ENCODE measurements at regions not wholly inside any gene's neighbourhood (a gene's known extent, or its start where the extent isn't known, plus 50 kb on each side); places are given as distances from the start of the nearest gene placed in this dataset.
"Not testable (repeated sequence)": the region's sequence is repeated elsewhere in the genome, so short reads cannot be mapped to it uniquely, and the experiment has no call there.

- no peak for DNase-seq (ENCODE audit: low read depth in 2 of 2)
Measured at GRCh38 chr15:35992791-35993190, 446.8 kb upstream of the DPH6 start.

DNA sequence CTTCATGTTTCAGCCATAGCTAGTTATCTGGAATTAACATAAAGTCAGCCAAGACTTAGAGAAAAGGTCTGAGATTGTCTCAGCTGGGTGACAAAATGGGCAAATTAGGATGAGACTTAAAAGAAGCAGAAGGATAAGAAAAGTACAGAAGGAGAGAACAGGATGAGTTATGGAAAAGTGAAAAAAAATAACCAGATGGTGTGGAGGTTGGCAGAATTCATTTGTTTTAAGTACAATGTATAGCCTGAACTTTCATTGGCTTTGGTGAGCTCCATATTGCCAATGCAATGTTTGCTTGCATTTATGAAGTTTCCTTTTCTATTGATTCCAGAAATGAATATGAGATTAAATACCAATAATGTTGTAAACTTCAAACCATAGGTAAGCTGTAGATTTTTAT is 447.2 kb upstream of the DPH6 start:
- DNase-seq (ENCODE audit: low read depth in 2 of 2), result no peak

DNA sequence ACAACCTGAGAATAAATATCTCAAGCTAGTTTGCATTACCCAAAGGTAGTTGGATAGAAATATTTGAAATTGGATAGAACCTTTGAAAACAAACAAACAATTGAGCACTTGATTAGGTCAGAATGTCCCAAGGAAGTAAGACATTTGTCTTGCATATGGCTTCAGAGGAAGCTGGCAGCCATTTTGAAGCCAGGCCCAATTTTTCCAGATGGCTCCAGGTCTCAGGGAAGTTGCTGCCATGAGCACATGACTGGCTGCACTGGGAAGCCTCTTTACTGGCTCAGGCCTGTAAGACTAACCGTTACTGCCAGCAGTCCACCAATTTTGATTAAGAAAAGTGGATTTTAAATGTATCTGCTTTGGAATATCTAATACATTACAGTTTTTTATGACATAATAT is 448.9 kb upstream of the DPH6 start:
- no peak for DNase-seq (ENCODE audit: low read depth in 2 of 2)

- DNase-seq (ENCODE audit: low read depth in 2 of 2), result no peak
Measured at GRCh38 chr15:35998663-35999602, 453.0 kb upstream of the DPH6 start.

DNA sequence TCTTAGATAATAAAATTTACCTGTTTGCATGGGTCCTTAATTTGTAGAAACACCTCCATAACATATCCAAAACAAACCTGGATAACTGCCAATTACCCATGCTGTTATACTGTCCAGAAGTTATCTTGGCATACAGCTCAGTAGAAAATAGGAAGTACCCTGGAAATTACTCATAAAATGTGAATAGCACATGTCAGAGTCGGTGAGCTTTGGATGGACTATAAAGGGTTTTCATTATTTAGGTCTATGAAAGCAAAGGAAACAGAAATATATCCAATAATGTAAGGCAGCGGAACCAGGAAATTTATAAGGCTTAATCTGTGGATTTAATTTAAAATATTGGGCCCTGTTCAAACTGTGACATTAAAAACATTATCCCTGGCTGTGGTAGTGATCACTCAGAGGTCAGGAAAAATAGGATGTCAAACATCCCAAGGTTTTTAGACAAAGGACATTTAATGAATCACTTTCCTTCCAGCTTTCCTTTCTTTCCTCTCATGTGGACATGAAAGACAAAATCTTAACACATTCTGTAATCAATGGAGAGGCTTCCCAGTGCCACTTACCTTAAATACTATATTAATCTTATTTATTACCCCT is 459.0 kb upstream of the DPH6 start:
- DNase-seq (ENCODE audit: low read depth in 2 of 2), result no peak

GRCh38 chr15:36005542-36005941 is 459.6 kb upstream of the DPH6 start:
- no peak for DNase-seq (ENCODE audit: low read depth in 2 of 2)

DNA sequence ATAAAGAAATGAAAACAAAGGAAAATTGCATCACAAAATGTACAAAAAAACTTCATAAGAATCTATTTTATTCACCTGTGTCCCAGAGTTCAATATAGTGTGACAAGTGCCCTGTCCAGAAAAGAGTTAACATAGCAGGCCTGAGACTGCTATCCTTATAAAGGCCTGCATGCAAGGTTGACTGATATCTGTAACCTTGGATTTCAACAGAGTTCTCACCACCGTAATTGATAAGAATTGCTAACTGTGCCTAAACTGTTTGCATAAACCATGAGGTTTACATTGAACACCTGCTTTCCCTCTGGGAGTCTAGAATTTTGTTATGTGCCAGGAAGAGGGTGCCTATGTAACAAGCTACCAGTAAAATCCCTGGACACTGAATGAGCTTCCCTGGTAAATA is 461.7 kb upstream of the DPH6 start:
- no peak for DNase-seq (ENCODE audit: low read depth in 2 of 2)

GRCh38 chr15:36008719-36009118 is 462.8 kb upstream of the DPH6 start:
- no peak for DNase-seq (ENCODE audit: low read depth in 2 of 2)

DNA sequence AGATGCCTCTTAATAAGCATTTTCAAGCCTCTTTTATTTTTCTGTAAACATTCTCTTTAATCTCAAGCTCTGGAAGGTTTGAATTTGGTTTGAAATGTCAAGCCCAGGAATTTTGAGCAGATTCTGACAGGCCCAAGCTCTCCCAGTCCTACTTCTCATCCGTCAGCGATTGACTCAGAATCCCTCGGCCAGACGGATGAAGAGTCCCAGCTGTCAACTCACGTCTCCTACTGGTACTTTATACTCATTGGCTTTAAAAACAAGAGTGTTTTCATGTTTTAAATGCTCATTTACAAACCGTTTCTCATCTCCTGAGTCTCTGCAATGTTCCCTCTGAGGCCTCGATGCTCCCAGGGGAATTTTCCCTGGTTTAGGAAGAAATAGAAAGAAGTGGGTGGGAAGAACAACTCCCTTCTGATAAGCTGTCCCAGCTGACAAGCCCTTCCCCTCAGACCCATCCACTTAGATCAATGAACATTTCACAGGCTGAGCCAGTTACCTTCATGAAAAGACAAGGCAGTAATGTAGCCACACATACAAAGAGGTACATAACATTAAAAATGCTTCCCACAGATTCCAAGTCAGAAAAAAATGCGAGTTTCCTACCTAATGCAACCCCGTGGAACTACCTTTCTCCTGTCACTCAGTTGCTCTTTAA is 478.2 kb upstream of the DPH6 start:
- no peak for DNase-seq (ENCODE audit: low read depth in 2 of 2)

GRCh38 chr15:36026627-36027283 is 480.8 kb upstream of the DPH6 start:
- no peak for DNase-seq (ENCODE audit: low read depth in 2 of 2)

- DNase-seq (ENCODE audit: low read depth in 2 of 2), result no peak
Measured at GRCh38 chr15:36029606-36030210, 483.7 kb upstream of the DPH6 start.

DNA sequence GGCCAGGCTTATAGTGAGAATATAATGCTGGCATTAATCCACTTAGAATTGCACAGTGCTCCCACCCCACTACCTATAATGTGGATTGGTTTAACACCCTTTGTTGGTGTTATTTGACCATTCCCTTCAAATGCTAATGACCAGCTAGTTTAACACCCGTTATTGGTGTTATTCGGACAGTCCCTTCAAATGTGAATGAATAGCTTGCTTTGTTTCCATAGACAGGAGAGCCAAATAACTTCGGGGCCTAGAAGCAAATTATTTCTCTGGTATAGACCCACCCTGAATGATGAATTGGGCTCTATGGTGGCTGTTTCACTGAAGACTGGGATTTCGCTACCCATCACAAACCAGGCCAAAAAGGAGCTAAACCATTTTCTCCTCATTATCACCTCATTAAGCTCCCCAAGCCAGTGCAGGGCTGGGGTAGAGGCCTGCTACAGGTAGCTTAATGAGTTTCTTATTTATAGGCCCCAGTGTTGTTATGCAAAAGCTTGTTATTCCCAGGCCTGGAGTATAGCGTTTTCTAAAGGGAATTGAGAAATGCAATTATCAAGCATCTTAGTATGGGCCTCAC is 494.1 kb upstream of the DPH6 start:
- DNase-seq (ENCODE audit: low read depth in 2 of 2), result no peak

- DNase-seq (ENCODE audit: low read depth in 2 of 2), result not testable (repeated sequence)
Measured at GRCh38 chr15:36047018-36047716, 501.2 kb upstream of the DPH6 start.

GRCh38 chr15:36050899-36051298 is 504.9 kb upstream of the DPH6 start:
- DNase-seq (ENCODE audit: low read depth in 2 of 2), result no peak

GRCh38 chr15:36052641-36053040 is 506.7 kb upstream of the DPH6 start:
- DNase-seq (ENCODE audit: low read depth in 2 of 2), result not testable (repeated sequence)

DNA sequence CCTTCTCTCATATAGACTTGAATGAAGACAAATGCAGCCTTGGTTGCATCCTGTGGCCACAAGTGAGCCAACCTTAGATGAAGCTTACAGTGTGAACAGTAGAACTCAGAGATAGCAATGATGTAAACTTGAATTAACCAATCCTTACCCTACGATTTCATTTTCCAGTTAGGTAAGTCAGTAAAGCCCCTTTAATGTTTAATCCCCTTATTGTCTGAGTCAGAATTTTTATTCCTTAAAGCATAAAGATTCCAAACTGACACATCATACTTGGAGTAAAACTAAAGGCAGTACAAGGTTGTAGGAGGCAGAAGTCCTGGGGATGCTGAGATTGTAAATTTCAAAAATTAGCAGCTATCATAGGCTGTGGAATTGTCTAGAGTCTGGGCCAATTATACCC is 507.8 kb upstream of the DPH6 start:
- DNase-seq (ENCODE audit: low read depth in 2 of 2), result no peak

- no peak for DNase-seq (ENCODE audit: low read depth in 2 of 2)
Measured at GRCh38 chr15:36059596-36059995, 513.6 kb upstream of the DPH6 start.

- DNase-seq (ENCODE audit: low read depth in 2 of 2), result no peak
Measured at GRCh38 chr15:36062357-36062756, 516.4 kb upstream of the DPH6 start.

DNA sequence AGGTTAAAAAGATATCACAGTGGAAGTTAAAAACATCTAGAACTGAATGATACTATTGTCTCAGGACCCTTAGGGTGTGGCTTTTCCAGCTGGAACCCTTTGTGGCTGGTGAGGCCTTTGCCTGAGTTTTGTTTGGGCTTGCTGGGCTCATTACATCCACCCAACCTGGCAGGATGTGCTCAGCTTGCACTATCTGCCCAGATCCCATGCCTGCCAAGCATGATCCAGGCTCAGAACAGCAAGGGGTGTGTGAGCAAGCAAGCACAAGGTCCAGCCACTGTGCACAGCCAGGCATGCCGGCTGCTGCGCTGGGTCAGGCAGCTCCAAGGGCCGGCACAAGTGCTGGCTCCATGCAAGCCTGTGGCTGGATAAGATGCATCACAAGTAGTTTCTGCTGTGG is 512.7 kb upstream of the CDIN1 start:
- no peak for DNase-seq (ENCODE audit: low read depth in 2 of 2)

DNA sequence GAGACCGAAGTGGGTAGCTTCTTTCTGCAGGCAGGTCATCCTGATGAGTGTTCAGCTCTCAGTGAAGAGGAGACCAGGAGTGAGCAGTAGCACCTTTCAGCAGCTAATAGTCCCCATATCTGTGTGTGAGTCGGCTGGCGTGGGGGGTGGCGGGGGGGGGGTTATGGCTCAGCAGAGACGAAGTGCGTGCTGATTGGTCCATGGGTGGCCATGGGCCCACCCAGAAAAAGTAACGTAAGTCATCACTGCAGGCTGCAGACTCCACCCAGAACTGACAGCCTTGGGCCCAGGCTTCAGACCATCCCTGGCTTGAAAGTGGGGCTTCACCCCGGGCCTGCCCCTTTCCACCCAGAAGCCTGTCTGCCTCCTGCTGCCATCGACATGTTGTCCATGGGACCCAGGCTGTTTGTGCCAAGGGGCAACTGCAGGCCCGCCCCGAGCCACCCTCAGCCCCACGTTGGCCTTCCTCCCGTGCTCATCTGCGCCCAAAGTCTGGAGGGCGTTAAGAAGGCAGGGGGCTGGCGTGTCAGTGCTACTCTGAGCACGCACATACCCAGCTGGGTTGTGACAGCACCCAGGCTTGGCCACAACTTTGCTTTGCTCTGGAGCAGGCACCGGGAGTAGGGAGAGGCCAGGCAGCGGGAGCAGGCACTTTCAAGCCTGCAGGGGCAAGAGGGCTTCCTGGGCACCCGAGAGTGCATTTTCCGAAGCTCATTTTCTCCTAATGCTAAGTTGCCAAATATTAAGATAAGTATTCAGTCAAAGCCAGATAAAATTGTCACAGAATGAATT is 511.7 kb upstream of the CDIN1 start:
- no peak for DNase-seq (ENCODE audit: low read depth in 2 of 2)
